Liver (tissue), 8 donors: ENCODE measurements at regions not wholly inside any gene's neighbourhood (a gene's known extent, or its start where the extent isn't known, plus 50 kb on each side); places are given as distances from the start of the nearest gene placed in this dataset.

Experiments used
- DNase-seq: peaks from one replicate; pipeline ENCODE4 v3.0.0-alpha.2; 2017; ENCODE audit warnings: low spot score
- H3K27ac ChIP-seq, 2 donors: one replicate each; pipeline ENCODE4 v1.7.0; 2013; ENCODE audit warnings: inconsistent platforms in 2 of 2, low read length in 2 of 2, control low read depth in 1 of 2, low read depth in 1 of 2, mild to moderate bottlenecking in 1 of 2
- H3K27me3 ChIP-seq, 4 donors: one replicate each; pipeline versions ENCODE4 v1.6.1 to v1.7.0; 2013; ENCODE audit warnings: low read length in 3 of 4, inconsistent platforms in 1 of 4, mild to moderate bottlenecking in 1 of 4, moderate library complexity in 1 of 4; ENCODE audit not compliant: control insufficient read depth in 4 of 4, insufficient read depth in 4 of 4
- H3K36me3 ChIP-seq, 4 donors: one replicate each; pipeline versions ENCODE4 v1.6.1 to v1.7.0; 2013; ENCODE audit warnings: low read length in 3 of 4, mild to moderate bottlenecking in 3 of 4, low read depth in 1 of 4, moderate library complexity in 1 of 4; ENCODE audit not compliant: control insufficient read depth in 4 of 4, insufficient read depth in 3 of 4
- H3K4me1 ChIP-seq, 4 donors: one replicate each; pipeline versions ENCODE4 v1.6.1 to v1.7.0; 2013; ENCODE audit warnings: low read length in 3 of 4, mild to moderate bottlenecking in 3 of 4, moderate library complexity in 1 of 4; ENCODE audit not compliant: control insufficient read depth in 4 of 4, insufficient read depth in 4 of 4
- H3K4me3 ChIP-seq, 3 donors: one replicate each; pipeline versions ENCODE4 v1.6.1 to v1.7.0; 2013; ENCODE audit warnings: low read length in 3 of 3, control low read depth in 1 of 3, low read depth in 1 of 3, mild to moderate bottlenecking in 1 of 3
- H3K9ac ChIP-seq, 2 donors: one replicate each; pipeline ENCODE4 v1.7.0; 2013; ENCODE audit warnings: low read length in 2 of 2, mild to moderate bottlenecking in 2 of 2, moderate library complexity in 2 of 2, control low read depth in 1 of 2, low read depth in 1 of 2
- H3K9me3 ChIP-seq, 4 donors: one replicate each; pipeline versions ENCODE4 v1.6.1 to v1.7.0; 2013; ENCODE audit warnings: low read length in 3 of 4; ENCODE audit not compliant: control insufficient read depth in 4 of 4
- EGR1 ChIP-seq, 2 donors: IDR thresholded peaks; 2 replicates each; pipeline ENCODE4 v1.6.1; 2016 to 2018; ENCODE audit warnings: antibody characterized with exemption in 2 of 2, low read depth in 2 of 2
- FOXA1 ChIP-seq: IDR thresholded peaks from 2 replicates; pipeline ENCODE4 v1.6.1; 2016; ENCODE audit warnings: antibody characterized with exemption
- FOXA2 ChIP-seq: IDR thresholded peaks from 2 replicates; pipeline ENCODE4 v1.6.1; 2016; ENCODE audit warnings: antibody characterized with exemption
- GABPA ChIP-seq, 2 donors: IDR thresholded peaks in 1 of 2; conservative IDR thresholded peaks in 1 of 2; 2 replicates each; pipeline ENCODE4 v1.6.1; 2016; ENCODE audit warnings: antibody characterized with exemption in 2 of 2, mild to moderate bottlenecking in 1 of 2, moderate library complexity in 1 of 2
- HNF4A ChIP-seq, 2 donors: conservative IDR thresholded peaks; 2 replicates each; pipeline ENCODE4 v1.6.1; 2016; ENCODE audit warnings: antibody characterized with exemption in 2 of 2, mild to moderate bottlenecking in 2 of 2
- HNF4G ChIP-seq: IDR thresholded peaks from 2 replicates; pipeline ENCODE4 v1.6.1; 2016; ENCODE audit warnings: antibody characterized with exemption
- JUND ChIP-seq, 2 donors: IDR thresholded peaks; 2 replicates each; pipeline ENCODE4 v1.6.1; 2016; ENCODE audit warnings: antibody characterized with exemption in 2 of 2
- NR2F2 ChIP-seq: IDR thresholded peaks from 2 replicates; pipeline ENCODE4 v1.6.1; 2016; ENCODE audit warnings: antibody characterized with exemption
- RAD21 ChIP-seq, 2 donors: IDR thresholded peaks; 2 replicates each; pipeline ENCODE4 v1.6.1; 2016; ENCODE audit warnings: antibody characterized with exemption in 2 of 2, mild to moderate bottlenecking in 2 of 2
- RXRA ChIP-seq, 2 donors: IDR thresholded peaks; 2 replicates each; pipeline ENCODE4 v1.6.1; 2017 to 2018; ENCODE audit warnings: antibody characterized with exemption in 2 of 2, mild to moderate bottlenecking in 1 of 2
- SP1 ChIP-seq: IDR thresholded peaks from 2 replicates; pipeline ENCODE4 v1.6.1; 2018; ENCODE audit warnings: antibody characterized with exemption, mild to moderate bottlenecking
- TAF1 ChIP-seq: conservative IDR thresholded peaks from 2 replicates; pipeline ENCODE4 v1.6.1; 2016; ENCODE audit warnings: antibody characterized with exemption, mild to moderate bottlenecking
- YY1 ChIP-seq: IDR thresholded peaks from 2 replicates; pipeline ENCODE4 v1.6.1; 2016; ENCODE audit warnings: antibody characterized with exemption, mild to moderate bottlenecking
- WGBS: extraction: QIAGEN DNeasy Blood & Tissue Kit; methylation state at CpG from one replicate; pipeline ENCODE4 v1.1.7; 2013; 5-methylcytosine and 5-hydroxymethylcytosine counted together
- TF ChIP-seq, protein P1 (sequence below): IDR thresholded peaks from 2 replicates; pipeline ENCODE4 v1.6.1; 2016; ENCODE audit warnings: antibody characterized with exemption
- TF ChIP-seq, protein P2 (sequence below): IDR thresholded peaks from 2 replicates; pipeline ENCODE4 v1.6.1; 2016; ENCODE audit warnings: antibody characterized with exemption
- TF ChIP-seq, protein P3 (sequence below): fragments of 150-350 bp; IDR thresholded peaks from 2 replicates; pipeline ENCODE4 v1.5.1; 2017; ENCODE audit warnings: improper control_type of control experiment, low read depth, low read length; ENCODE audit not compliant: missing input control
- TF ChIP-seq, protein P4 (sequence below): IDR thresholded peaks from 2 replicates; pipeline ENCODE4 v1.6.1; 2016; ENCODE audit warnings: antibody characterized with exemption, mild to moderate bottlenecking
- donor health status: healthy.
- donor health status: healthy.
- donor health status: healthy.
- donor health status: healthy.
- donor health status: healthy.

DNA sequence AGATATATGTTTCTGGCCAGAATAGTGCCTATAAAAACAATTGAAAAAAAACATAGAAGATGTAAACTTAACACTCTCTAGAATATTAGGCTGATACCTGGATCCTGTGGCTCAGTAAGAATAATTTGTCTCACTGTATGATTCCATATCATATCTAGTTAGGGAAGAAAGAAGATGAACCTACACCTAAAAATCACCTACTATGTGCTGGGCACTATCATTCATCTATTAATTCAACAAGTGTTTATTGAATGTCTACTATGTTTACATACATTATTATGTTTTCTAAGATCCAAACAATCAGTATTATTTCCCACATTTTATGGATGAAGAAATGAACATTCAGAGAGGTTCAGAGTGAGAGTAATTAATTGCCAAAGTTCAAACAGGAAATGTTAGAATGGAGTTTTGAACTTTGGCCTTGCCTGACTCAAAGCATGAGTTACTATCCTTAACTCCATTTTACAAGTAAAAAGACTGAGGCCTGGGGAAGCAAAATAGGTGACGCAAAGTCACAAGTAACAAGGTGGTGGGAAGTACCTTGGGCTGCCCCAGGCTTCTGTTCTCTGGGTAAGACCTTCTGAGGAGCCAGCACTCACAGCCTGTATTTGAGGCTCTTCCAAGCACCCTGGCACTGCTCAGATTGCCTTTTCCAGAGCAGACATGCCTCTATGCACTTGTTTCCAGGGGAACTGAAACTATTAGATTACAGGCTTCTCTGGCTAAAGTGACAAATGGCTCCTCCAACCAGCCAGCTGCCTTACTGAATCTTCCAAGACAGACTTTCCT, 111.1 kb upstream of the ACSL4 start:
- no peak overlapping the region for H3K27ac ChIP-seq
- no peak overlapping the region for H3K4me3 ChIP-seq
- 91% methylated on average over 1 of the region's 1 CpG for WGBS
- H3K36me3 ChIP-seq, result no peaks in the 10 kb centered on the region
- no peak for TF ChIP-seq GABPA (IDR thresholded peaks at IDR 0.05 in 1 of 2, conservative IDR thresholded peaks at IDR 0.05 in 1 of 2)
- no peak for TF ChIP-seq EGR1 (IDR thresholded peaks at IDR 0.05; ENCODE audit: low read depth in 2 of 2)
- peak; percentile 35 to 60 for TF ChIP-seq HNF4A (conservative IDR thresholded peaks at IDR 0.05)
- TF ChIP-seq HNF4G, result no peak
- TF ChIP-seq FOXA1, result no peak
- peaks cover 0 to 6% (median under 1%) of the 10 kb centered on the region in 4 donors for H3K27me3 ChIP-seq
- no peaks in the 10 kb centered on the region for H3K9me3 ChIP-seq
- no peak overlapping the region for H3K9ac ChIP-seq
- DNase-seq, result no peak
- H3K4me1 ChIP-seq, result peaks cover 0 to 3% (median 1%) of the 10 kb centered on the region in 4 donors

DNA sequence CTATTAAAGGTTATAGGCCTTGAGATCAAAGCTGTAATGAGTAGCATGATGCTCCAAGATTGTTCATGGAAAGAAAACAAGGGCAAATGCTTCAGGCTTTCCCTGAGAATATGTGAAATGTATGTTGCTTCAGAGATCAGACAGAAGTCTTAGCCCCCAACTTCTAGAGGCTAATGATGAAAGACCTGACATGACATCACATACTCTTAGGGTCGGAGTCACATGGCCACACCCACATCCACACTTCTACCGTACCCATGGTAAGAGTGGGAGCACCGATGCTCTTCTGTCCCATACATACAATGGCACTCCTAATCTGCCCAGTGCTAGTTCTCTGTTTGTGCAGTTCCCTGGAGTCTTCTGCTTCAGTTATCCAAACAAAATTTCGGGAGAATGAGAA, 111.9 kb upstream of the ACSL4 start:
- TF ChIP-seq, protein P1, sequence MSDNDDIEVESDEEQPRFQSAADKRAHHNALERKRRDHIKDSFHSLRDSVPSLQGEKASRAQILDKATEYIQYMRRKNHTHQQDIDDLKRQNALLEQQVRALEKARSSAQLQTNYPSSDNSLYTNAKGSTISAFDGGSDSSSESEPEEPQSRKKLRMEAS, result no peak
- TF ChIP-seq TAF1 (no peak), EGR1 (IDR thresholded peaks at IDR 0.05; ENCODE audit: low read depth in 2 of 2) (no peak), JUND (IDR thresholded peaks at IDR 0.05) (no peak), RXRA (IDR thresholded peaks at IDR 0.05) (no peak), GABPA (IDR thresholded peaks at IDR 0.05 in 1 of 2, conservative IDR thresholded peaks at IDR 0.05 in 1 of 2) (no peak), YY1 (no peak)
- TF ChIP-seq, protein P2, sequence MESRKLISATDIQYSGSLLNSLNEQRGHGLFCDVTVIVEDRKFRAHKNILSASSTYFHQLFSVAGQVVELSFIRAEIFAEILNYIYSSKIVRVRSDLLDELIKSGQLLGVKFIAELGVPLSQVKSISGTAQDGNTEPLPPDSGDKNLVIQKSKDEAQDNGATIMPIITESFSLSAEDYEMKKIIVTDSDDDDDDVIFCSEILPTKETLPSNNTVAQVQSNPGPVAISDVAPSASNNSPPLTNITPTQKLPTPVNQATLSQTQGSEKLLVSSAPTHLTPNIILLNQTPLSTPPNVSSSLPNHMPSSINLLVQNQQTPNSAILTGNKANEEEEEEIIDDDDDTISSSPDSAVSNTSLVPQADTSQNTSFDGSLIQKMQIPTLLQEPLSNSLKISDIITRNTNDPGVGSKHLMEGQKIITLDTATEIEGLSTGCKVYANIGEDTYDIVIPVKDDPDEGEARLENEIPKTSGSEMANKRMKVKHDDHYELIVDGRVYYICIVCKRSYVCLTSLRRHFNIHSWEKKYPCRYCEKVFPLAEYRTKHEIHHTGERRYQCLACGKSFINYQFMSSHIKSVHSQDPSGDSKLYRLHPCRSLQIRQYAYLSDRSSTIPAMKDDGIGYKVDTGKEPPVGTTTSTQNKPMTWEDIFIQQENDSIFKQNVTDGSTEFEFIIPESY, result no peak
- TF ChIP-seq, protein P3, sequence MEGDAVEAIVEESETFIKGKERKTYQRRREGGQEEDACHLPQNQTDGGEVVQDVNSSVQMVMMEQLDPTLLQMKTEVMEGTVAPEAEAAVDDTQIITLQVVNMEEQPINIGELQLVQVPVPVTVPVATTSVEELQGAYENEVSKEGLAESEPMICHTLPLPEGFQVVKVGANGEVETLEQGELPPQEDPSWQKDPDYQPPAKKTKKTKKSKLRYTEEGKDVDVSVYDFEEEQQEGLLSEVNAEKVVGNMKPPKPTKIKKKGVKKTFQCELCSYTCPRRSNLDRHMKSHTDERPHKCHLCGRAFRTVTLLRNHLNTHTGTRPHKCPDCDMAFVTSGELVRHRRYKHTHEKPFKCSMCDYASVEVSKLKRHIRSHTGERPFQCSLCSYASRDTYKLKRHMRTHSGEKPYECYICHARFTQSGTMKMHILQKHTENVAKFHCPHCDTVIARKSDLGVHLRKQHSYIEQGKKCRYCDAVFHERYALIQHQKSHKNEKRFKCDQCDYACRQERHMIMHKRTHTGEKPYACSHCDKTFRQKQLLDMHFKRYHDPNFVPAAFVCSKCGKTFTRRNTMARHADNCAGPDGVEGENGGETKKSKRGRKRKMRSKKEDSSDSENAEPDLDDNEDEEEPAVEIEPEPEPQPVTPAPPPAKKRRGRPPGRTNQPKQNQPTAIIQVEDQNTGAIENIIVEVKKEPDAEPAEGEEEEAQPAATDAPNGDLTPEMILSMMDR, result no peak
- 92% methylated on average over 4 of the region's 4 CpGs for WGBS
- Histone ChIP-seq H3K9ac (no peak overlapping the region), H3K9me3 (no peaks in the 10 kb centered on the region), H3K27me3 (peaks cover 0 to 6% (median under 1%) of the 10 kb centered on the region in 4 donors), H3K4me3 (no peak overlapping the region), H3K27ac (no peak overlapping the region), H3K4me1 (peaks cover 0 to 3% (median 1%) of the 10 kb centered on the region in 4 donors), H3K36me3 (no peaks in the 10 kb centered on the region)
- no peak for DNase-seq

DNA sequence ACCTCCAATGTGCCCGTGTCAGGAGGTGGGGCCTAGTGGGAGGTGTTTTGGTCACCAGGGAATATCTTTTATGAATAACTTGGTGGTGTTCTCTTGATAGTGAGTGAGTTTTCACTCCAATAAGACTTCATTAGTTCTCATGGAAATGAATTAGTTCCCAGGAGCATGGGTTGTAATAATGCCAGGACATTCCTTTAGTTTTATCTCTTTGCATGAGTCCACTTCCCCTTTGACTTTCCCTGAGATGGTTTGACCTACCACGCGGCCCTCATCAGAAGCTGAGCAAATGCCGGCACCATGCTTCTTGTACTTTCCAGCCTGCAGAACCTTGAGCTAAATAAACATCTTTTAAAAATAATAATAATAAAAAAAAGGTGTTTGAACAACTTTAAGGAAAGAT, 112.9 kb upstream of the ACSL4 start:
- Histone ChIP-seq H3K4me1 (peaks cover 0 to 3% (median 1%) of the 10 kb centered on the region in 4 donors), H3K27ac (no peak overlapping the region), H3K9ac (no peak overlapping the region), H3K9me3 (no peaks in the 10 kb centered on the region), H3K4me3 (no peak overlapping the region), H3K36me3 (no peaks in the 10 kb centered on the region), H3K27me3 (peaks cover 0 to 5% (median under 1%) of the 10 kb centered on the region in 4 donors)
- 87% methylated on average over 4 of the region's 4 CpGs for WGBS
- no peak for DNase-seq
- TF ChIP-seq HNF4A (conservative IDR thresholded peaks at IDR 0.05) (no peak), HNF4G (no peak), RAD21 (IDR thresholded peaks at IDR 0.05) (no peak), FOXA2 (no peak), TAF1 (no peak), SP1 (no peak), GABPA (IDR thresholded peaks at IDR 0.05 in 1 of 2, conservative IDR thresholded peaks at IDR 0.05 in 1 of 2) (no peak), RXRA (IDR thresholded peaks at IDR 0.05) (no peak), NR2F2 (no peak), JUND (IDR thresholded peaks at IDR 0.05) (no peak)
- TF ChIP-seq, protein P4, sequence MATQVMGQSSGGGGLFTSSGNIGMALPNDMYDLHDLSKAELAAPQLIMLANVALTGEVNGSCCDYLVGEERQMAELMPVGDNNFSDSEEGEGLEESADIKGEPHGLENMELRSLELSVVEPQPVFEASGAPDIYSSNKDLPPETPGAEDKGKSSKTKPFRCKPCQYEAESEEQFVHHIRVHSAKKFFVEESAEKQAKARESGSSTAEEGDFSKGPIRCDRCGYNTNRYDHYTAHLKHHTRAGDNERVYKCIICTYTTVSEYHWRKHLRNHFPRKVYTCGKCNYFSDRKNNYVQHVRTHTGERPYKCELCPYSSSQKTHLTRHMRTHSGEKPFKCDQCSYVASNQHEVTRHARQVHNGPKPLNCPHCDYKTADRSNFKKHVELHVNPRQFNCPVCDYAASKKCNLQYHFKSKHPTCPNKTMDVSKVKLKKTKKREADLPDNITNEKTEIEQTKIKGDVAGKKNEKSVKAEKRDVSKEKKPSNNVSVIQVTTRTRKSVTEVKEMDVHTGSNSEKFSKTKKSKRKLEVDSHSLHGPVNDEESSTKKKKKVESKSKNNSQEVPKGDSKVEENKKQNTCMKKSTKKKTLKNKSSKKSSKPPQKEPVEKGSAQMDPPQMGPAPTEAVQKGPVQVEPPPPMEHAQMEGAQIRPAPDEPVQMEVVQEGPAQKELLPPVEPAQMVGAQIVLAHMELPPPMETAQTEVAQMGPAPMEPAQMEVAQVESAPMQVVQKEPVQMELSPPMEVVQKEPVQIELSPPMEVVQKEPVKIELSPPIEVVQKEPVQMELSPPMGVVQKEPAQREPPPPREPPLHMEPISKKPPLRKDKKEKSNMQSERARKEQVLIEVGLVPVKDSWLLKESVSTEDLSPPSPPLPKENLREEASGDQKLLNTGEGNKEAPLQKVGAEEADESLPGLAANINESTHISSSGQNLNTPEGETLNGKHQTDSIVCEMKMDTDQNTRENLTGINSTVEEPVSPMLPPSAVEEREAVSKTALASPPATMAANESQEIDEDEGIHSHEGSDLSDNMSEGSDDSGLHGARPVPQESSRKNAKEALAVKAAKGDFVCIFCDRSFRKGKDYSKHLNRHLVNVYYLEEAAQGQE, result no peak
- TF ChIP-seq, protein P1, result no peak
